ENCODE measurements at regions not wholly inside any gene's neighbourhood (a gene's known extent, or its start where the extent isn't known, plus 50 kb on each side); places are given as distances from the start of the nearest gene placed in this dataset.

DNA sequence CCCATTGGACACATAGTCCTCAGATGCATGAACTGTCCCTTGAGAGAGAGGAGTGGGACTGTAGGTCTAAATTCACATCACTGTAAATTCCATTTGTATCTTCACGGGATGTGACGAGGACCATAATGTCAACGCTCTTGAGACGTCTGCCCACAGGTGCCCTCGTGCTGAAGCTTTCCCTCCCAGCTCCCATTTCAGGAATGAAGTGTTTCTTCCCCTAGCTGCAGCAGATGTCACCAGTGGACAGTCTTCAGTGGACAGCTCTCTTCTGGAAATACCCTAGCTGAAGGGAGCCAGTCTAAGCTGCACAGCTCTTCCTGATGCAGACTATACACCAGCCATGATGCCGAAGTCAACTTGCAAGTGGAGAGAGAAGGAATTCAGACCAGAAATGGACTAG is 217.4 kb upstream of the ECI2 start:
- peak overlapping the region in 2 of 3 donors; percentile 70 to 74 for H3K4me3 ChIP-seq (ENCODE audit: low read length in 3 of 3)
- peaks cover 12 to 23% (median 16%) of the 10 kb centered on the region in 3 donors for H3K4me1 ChIP-seq (ENCODE audit: control insufficient read depth in 3 of 3, insufficient read depth in 3 of 3, low read length in 3 of 3)
- no peaks in the 10 kb centered on the region for H3K36me3 ChIP-seq (ENCODE audit: control insufficient read depth in 3 of 3, insufficient read depth in 3 of 3, low read length in 3 of 3)
- H3K9ac ChIP-seq (ENCODE audit: low read depth in 1 of 3, low read length in 3 of 3), result peak overlapping the region in 2 of 3 donors; percentile 68 to 79
- no peaks in the 10 kb centered on the region for H3K27me3 ChIP-seq (ENCODE audit: control insufficient read depth in 3 of 3, insufficient read depth in 3 of 3, low read length in 3 of 3)
- H3K9me3 ChIP-seq (ENCODE audit: control insufficient read depth in 3 of 3, low read length in 3 of 3), result no peaks in the 10 kb centered on the region
- H3K27ac ChIP-seq (ENCODE audit: low read depth, low read length), result peak overlapping the region; percentile 90

DNA sequence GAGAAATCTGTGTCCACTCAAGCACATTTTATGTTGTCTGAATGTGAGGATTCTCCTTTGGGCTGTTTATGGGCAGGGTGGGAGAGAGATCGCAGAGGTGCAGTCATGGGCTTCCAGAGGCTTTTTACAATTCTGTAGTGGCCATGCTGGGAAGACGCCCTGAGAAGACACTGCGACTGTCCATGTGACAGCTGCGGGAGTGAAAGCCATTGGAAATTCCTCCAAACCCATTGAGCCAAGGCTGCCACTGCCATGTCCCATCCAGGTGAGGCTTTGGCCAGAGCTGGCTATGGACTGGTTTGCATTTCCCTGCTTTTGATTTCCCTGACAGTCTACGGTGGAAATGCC is 216.9 kb upstream of the ECI2 start:
- Histone ChIP-seq H3K27me3 (ENCODE audit: control insufficient read depth in 3 of 3, insufficient read depth in 3 of 3, low read length in 3 of 3) (no peaks in the 10 kb centered on the region), H3K27ac (ENCODE audit: low read depth, low read length) (peak overlapping the region; percentile 90), H3K9me3 (ENCODE audit: control insufficient read depth in 3 of 3, low read length in 3 of 3) (no peaks in the 10 kb centered on the region), H3K4me1 (ENCODE audit: control insufficient read depth in 3 of 3, insufficient read depth in 3 of 3, low read length in 3 of 3) (peaks cover 12 to 23% (median 16%) of the 10 kb centered on the region in 3 donors), H3K4me3 (ENCODE audit: low read length in 3 of 3) (peak overlapping the region; percentile 44 to 74 (median 70)), H3K36me3 (ENCODE audit: control insufficient read depth in 3 of 3, insufficient read depth in 3 of 3, low read length in 3 of 3) (no peaks in the 10 kb centered on the region), H3K9ac (ENCODE audit: low read depth in 1 of 3, low read length in 3 of 3) (peak overlapping the region; percentile 68 to 79 (median 73))

DNA sequence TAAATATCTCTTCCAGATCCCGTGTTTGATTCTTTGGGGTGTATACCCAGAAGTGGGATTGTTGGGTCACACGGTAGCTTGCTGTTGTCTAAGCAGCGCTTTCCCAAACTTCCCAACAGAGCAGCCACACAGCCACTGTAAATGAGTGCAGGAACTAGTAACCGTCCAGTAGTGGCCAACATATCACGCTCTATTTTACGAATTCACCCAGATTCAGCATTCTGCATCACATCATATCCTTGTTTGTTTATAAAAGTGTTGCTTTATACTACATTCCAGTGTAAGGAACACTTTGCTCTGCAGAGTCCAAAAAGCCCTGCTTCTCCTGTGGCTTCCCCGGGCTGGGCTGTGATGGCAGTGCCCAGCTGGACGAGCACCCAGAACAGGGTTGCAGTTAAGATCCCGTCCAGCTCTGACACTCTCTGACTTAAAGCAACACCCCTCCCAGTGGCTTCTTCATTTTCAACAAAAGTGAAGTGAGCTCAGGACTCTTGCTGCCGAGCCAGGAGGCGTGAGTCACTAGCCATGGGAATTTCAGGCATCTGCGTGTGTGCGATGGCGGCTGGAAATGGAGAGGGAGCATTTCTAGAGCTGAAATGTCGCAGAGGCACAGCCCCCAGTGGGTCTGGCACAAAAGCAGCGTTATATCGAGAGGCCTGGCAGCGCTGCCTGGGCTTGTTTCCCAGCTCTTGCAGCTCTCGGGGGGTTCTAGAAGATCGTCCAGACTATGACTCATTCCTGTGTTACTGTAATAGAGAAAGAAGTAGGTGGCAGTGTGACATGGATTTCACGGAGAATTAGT is 216.3 kb upstream of the ECI2 start:
- Histone ChIP-seq H3K4me3 (ENCODE audit: low read length in 3 of 3) (peak overlapping the region; percentile 44 to 74 (median 70)), H3K9me3 (ENCODE audit: control insufficient read depth in 3 of 3, low read length in 3 of 3) (no peaks in the 10 kb centered on the region), H3K27me3 (ENCODE audit: control insufficient read depth in 3 of 3, insufficient read depth in 3 of 3, low read length in 3 of 3) (no peaks in the 10 kb centered on the region), H3K27ac (ENCODE audit: low read depth, low read length) (peak overlapping the region; percentile 90), H3K9ac (ENCODE audit: low read depth in 1 of 3, low read length in 3 of 3) (peak overlapping the region; percentile 68 to 79 (median 73)), H3K4me1 (ENCODE audit: control insufficient read depth in 3 of 3, insufficient read depth in 3 of 3, low read length in 3 of 3) (peaks cover 12 to 23% (median 16%) of the 10 kb centered on the region in 3 donors), H3K36me3 (ENCODE audit: control insufficient read depth in 3 of 3, insufficient read depth in 3 of 3, low read length in 3 of 3) (no peaks in the 10 kb centered on the region)

GRCh38 chr6:4350567-4351519 is 215.5 kb upstream of the ECI2 start:
- Histone ChIP-seq H3K9ac (ENCODE audit: low read depth in 1 of 3, low read length in 3 of 3) (peak overlapping the region in 1 of 3 donors; percentile 68), H3K27me3 (ENCODE audit: control insufficient read depth in 3 of 3, insufficient read depth in 3 of 3, low read length in 3 of 3) (no peaks in the 10 kb centered on the region), H3K4me3 (ENCODE audit: low read length in 3 of 3) (no peak overlapping the region), H3K4me1 (ENCODE audit: control insufficient read depth in 3 of 3, insufficient read depth in 3 of 3, low read length in 3 of 3) (peaks cover 12 to 23% (median 16%) of the 10 kb centered on the region in 3 donors), H3K36me3 (ENCODE audit: control insufficient read depth in 3 of 3, insufficient read depth in 3 of 3, low read length in 3 of 3) (no peaks in the 10 kb centered on the region), H3K27ac (ENCODE audit: low read depth, low read length) (peak overlapping the region; percentile 90), H3K9me3 (ENCODE audit: control insufficient read depth in 3 of 3, low read length in 3 of 3) (no peaks in the 10 kb centered on the region)

GRCh38 chr6:4349931-4350330 is 214.6 kb upstream of the ECI2 start:
- Histone ChIP-seq H3K27me3 (ENCODE audit: control insufficient read depth in 3 of 3, insufficient read depth in 3 of 3, low read length in 3 of 3) (no peaks in the 10 kb centered on the region), H3K4me1 (ENCODE audit: control insufficient read depth in 3 of 3, insufficient read depth in 3 of 3, low read length in 3 of 3) (peaks cover 12 to 23% (median 16%) of the 10 kb centered on the region in 3 donors), H3K9me3 (ENCODE audit: control insufficient read depth in 3 of 3, low read length in 3 of 3) (no peaks in the 10 kb centered on the region), H3K9ac (ENCODE audit: low read depth in 1 of 3, low read length in 3 of 3) (no peak overlapping the region), H3K36me3 (ENCODE audit: control insufficient read depth in 3 of 3, insufficient read depth in 3 of 3, low read length in 3 of 3) (no peaks in the 10 kb centered on the region), H3K4me3 (ENCODE audit: low read length in 3 of 3) (no peak overlapping the region), H3K27ac (ENCODE audit: low read depth, low read length) (no peak overlapping the region)

GRCh38 chr6:4349323-4349722 is 213.9 kb upstream of the ECI2 start:
- H3K4me1 ChIP-seq (ENCODE audit: control insufficient read depth in 3 of 3, insufficient read depth in 3 of 3, low read length in 3 of 3), result peaks cover 12 to 23% (median 16%) of the 10 kb centered on the region in 3 donors
- no peak overlapping the region for H3K4me3 ChIP-seq (ENCODE audit: low read length in 3 of 3)
- H3K36me3 ChIP-seq (ENCODE audit: control insufficient read depth in 3 of 3, insufficient read depth in 3 of 3, low read length in 3 of 3), result no peaks in the 10 kb centered on the region
- no peak overlapping the region for H3K9ac ChIP-seq (ENCODE audit: low read depth in 1 of 3, low read length in 3 of 3)
- H3K27me3 ChIP-seq (ENCODE audit: control insufficient read depth in 3 of 3, insufficient read depth in 3 of 3, low read length in 3 of 3), result no peaks in the 10 kb centered on the region
- no peak overlapping the region for H3K27ac ChIP-seq (ENCODE audit: low read depth, low read length)
- H3K9me3 ChIP-seq (ENCODE audit: control insufficient read depth in 3 of 3, low read length in 3 of 3), result no peaks in the 10 kb centered on the region

GRCh38 chr6:4348462-4349112 is 213.2 kb upstream of the ECI2 start:
- H3K36me3 ChIP-seq (ENCODE audit: control insufficient read depth in 3 of 3, insufficient read depth in 3 of 3, low read length in 3 of 3), result no peaks in the 10 kb centered on the region
- no peaks in the 10 kb centered on the region for H3K9me3 ChIP-seq (ENCODE audit: control insufficient read depth in 3 of 3, low read length in 3 of 3)
- H3K4me1 ChIP-seq (ENCODE audit: control insufficient read depth in 3 of 3, insufficient read depth in 3 of 3, low read length in 3 of 3), result peaks cover 12 to 23% (median 16%) of the 10 kb centered on the region in 3 donors
- no peaks in the 10 kb centered on the region for H3K27me3 ChIP-seq (ENCODE audit: control insufficient read depth in 3 of 3, insufficient read depth in 3 of 3, low read length in 3 of 3)
- no peak overlapping the region for H3K9ac ChIP-seq (ENCODE audit: low read depth in 1 of 3, low read length in 3 of 3)
- H3K27ac ChIP-seq (ENCODE audit: low read depth, low read length), result no peak overlapping the region
- no peak overlapping the region for H3K4me3 ChIP-seq (ENCODE audit: low read length in 3 of 3)

DNA sequence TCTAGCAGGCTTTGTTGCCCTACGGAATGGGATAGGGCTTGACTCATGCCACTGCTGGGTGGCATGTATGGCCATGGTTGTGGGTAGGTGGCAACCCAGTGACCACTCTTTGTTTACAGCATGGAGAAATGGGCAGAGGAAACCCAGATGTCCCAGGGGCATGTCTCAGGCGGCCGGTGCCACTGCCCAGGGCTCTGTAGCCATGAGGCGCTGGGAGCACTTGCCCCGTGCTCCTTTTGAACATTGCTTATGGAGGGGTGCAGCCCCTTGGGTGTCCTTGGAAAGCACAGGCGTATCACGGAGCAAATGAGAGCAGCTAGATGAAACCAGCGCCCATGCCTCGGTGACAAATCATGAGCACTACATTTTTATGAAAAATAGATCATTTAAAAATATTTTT is 212.5 kb upstream of the ECI2 start:
- Histone ChIP-seq H3K4me1 (ENCODE audit: control insufficient read depth in 3 of 3, insufficient read depth in 3 of 3, low read length in 3 of 3) (peaks cover 12 to 23% (median 16%) of the 10 kb centered on the region in 3 donors), H3K4me3 (ENCODE audit: low read length in 3 of 3) (no peak overlapping the region), H3K36me3 (ENCODE audit: control insufficient read depth in 3 of 3, insufficient read depth in 3 of 3, low read length in 3 of 3) (no peaks in the 10 kb centered on the region), H3K9me3 (ENCODE audit: control insufficient read depth in 3 of 3, low read length in 3 of 3) (no peaks in the 10 kb centered on the region), H3K27ac (ENCODE audit: low read depth, low read length) (no peak overlapping the region), H3K27me3 (ENCODE audit: control insufficient read depth in 3 of 3, insufficient read depth in 3 of 3, low read length in 3 of 3) (no peaks in the 10 kb centered on the region), H3K9ac (ENCODE audit: low read depth in 1 of 3, low read length in 3 of 3) (no peak overlapping the region)

DNA sequence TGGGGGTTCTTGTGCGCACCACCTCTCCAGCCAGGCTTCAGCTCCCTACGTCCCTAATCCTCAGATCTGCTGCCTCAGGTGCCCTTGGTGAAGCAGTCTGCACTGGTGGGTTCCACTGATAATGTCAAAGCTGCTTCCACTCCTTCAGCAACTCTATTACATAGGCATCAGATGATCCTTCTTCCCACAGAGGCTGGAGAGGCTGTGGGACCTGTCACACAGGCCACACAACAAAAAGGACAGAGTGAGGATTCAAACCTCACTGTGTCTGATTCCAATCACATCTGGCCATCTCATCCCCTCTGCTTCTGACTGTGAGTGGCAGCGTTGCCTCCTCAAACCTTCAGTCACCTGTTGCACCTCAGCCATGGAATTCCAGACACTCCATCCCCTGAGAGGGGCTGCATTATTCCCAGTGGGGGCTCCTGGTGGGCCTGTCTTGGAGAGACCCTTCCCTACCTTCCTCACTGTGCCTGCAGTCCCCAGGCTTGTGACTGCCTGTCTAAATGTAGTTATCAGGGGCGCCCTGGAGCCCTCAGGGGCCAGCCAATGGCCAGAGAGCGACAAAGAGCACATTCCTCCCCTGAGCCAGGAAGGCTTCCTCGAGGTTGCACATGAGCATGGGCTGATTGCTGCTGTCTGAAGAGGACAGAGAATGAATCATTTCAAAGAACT is 211.4 kb upstream of the ECI2 start:
- peaks cover 5 to 12% (median 8%) of the 10 kb centered on the region in 3 donors for H3K4me1 ChIP-seq (ENCODE audit: control insufficient read depth in 3 of 3, insufficient read depth in 3 of 3, low read length in 3 of 3)
- no peak overlapping the region for H3K4me3 ChIP-seq (ENCODE audit: low read length in 3 of 3)
- H3K9me3 ChIP-seq (ENCODE audit: control insufficient read depth in 3 of 3, low read length in 3 of 3), result no peaks in the 10 kb centered on the region
- H3K27me3 ChIP-seq (ENCODE audit: control insufficient read depth in 3 of 3, insufficient read depth in 3 of 3, low read length in 3 of 3), result no peaks in the 10 kb centered on the region
- no peak overlapping the region for H3K27ac ChIP-seq (ENCODE audit: low read depth, low read length)
- no peaks in the 10 kb centered on the region for H3K36me3 ChIP-seq (ENCODE audit: control insufficient read depth in 3 of 3, insufficient read depth in 3 of 3, low read length in 3 of 3)
- no peak overlapping the region for H3K9ac ChIP-seq (ENCODE audit: low read depth in 1 of 3, low read length in 3 of 3)
